ENCODE measurements at regions not wholly inside any gene's neighbourhood (a gene's known extent, or its start where the extent isn't known, plus 50 kb on each side); places are given as distances from the start of the nearest gene placed in this dataset.

DNA sequence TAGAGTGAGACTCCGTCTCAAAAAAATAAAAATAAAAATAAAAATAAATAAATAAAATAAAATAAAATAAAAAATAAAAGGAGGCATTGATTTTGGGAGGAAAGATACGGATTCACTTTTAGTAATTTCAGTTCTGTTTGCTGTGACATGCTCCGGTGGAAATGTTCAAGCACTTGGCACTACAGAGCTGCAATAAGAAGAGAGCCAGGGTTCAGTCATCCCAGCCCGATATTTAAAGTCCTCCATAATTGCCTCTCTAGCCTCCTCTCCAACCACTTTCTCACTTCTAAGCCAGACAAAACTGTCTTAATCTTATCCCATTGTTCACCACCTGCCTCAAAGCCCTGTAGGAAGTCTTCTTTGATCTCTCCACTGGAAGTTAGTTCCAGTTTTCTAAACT, 55.0 kb upstream of the MACF1 start:
- TF ChIP-seq SPI1 (IDR thresholded peaks at IDR 0.05; ENCODE audit: borderline replicate concordance, low read depth): no peak
- no peak for TF ChIP-seq POLR2AphosphoS5 (IDR thresholded peaks at IDR 0.05; ENCODE audit: low read depth)
- no peak for TF ChIP-seq GABPA (IDR thresholded peaks at IDR 0.05; ENCODE audit: low read depth)
- TF ChIP-seq, protein P1, sequence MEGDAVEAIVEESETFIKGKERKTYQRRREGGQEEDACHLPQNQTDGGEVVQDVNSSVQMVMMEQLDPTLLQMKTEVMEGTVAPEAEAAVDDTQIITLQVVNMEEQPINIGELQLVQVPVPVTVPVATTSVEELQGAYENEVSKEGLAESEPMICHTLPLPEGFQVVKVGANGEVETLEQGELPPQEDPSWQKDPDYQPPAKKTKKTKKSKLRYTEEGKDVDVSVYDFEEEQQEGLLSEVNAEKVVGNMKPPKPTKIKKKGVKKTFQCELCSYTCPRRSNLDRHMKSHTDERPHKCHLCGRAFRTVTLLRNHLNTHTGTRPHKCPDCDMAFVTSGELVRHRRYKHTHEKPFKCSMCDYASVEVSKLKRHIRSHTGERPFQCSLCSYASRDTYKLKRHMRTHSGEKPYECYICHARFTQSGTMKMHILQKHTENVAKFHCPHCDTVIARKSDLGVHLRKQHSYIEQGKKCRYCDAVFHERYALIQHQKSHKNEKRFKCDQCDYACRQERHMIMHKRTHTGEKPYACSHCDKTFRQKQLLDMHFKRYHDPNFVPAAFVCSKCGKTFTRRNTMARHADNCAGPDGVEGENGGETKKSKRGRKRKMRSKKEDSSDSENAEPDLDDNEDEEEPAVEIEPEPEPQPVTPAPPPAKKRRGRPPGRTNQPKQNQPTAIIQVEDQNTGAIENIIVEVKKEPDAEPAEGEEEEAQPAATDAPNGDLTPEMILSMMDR (IDR thresholded peaks at IDR 0.05; ENCODE audit: insufficient read depth, low read length): no peak
- TF ChIP-seq, protein P2, sequence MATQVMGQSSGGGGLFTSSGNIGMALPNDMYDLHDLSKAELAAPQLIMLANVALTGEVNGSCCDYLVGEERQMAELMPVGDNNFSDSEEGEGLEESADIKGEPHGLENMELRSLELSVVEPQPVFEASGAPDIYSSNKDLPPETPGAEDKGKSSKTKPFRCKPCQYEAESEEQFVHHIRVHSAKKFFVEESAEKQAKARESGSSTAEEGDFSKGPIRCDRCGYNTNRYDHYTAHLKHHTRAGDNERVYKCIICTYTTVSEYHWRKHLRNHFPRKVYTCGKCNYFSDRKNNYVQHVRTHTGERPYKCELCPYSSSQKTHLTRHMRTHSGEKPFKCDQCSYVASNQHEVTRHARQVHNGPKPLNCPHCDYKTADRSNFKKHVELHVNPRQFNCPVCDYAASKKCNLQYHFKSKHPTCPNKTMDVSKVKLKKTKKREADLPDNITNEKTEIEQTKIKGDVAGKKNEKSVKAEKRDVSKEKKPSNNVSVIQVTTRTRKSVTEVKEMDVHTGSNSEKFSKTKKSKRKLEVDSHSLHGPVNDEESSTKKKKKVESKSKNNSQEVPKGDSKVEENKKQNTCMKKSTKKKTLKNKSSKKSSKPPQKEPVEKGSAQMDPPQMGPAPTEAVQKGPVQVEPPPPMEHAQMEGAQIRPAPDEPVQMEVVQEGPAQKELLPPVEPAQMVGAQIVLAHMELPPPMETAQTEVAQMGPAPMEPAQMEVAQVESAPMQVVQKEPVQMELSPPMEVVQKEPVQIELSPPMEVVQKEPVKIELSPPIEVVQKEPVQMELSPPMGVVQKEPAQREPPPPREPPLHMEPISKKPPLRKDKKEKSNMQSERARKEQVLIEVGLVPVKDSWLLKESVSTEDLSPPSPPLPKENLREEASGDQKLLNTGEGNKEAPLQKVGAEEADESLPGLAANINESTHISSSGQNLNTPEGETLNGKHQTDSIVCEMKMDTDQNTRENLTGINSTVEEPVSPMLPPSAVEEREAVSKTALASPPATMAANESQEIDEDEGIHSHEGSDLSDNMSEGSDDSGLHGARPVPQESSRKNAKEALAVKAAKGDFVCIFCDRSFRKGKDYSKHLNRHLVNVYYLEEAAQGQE (IDR thresholded peaks at IDR 0.05; ENCODE audit: insufficient replicate concordance, low read depth): no peak
- no peak for DNase-seq (ENCODE audit: low read depth in 1 of 2, low spot score in 1 of 2)
- Histone ChIP-seq H3K4me3 (replicated peaks; ENCODE audit: insufficient read depth, low read length) (no peak overlapping the region), H3K27ac (replicated peaks) (no peak overlapping the region), H3K27me3 (ENCODE audit: insufficient read depth, poor library complexity, severe bottlenecking) (peaks cover 17% of the 10 kb centered on the region)

GRCh38 chr1:39150779-39151178, 53.7 kb upstream of the MACF1 start:
- DNase-seq (ENCODE audit: low read depth in 1 of 2, low spot score in 1 of 2): no peak
- no peak overlapping the region for H3K4me3 ChIP-seq (replicated peaks; ENCODE audit: insufficient read depth, low read length)
- peaks cover 21% of the 10 kb centered on the region for H3K27me3 ChIP-seq (ENCODE audit: insufficient read depth, poor library complexity, severe bottlenecking)
- no peak overlapping the region for H3K27ac ChIP-seq (replicated peaks)
- no peak for TF ChIP-seq GABPA (IDR thresholded peaks at IDR 0.05; ENCODE audit: low read depth)
- TF ChIP-seq, protein P2 (IDR thresholded peaks at IDR 0.05; ENCODE audit: insufficient replicate concordance, low read depth): no peak
- TF ChIP-seq, protein P1 (IDR thresholded peaks at IDR 0.05; ENCODE audit: insufficient read depth, low read length): no peak
- TF ChIP-seq POLR2AphosphoS5 (IDR thresholded peaks at IDR 0.05; ENCODE audit: low read depth): no peak
- no peak for TF ChIP-seq SPI1 (IDR thresholded peaks at IDR 0.05; ENCODE audit: borderline replicate concordance, low read depth)

- TF ChIP-seq GABPA (IDR thresholded peaks at IDR 0.05; ENCODE audit: low read depth) (no peak), POLR2AphosphoS5 (IDR thresholded peaks at IDR 0.05; ENCODE audit: low read depth) (no peak), SPI1 (IDR thresholded peaks at IDR 0.05; ENCODE audit: borderline replicate concordance, low read depth) (no peak)
- TF ChIP-seq, protein P2 (IDR thresholded peaks at IDR 0.05; ENCODE audit: insufficient replicate concordance, low read depth): no peak
- TF ChIP-seq, protein P1 (IDR thresholded peaks at IDR 0.05; ENCODE audit: insufficient read depth, low read length): no peak
- DNase-seq (ENCODE audit: low read depth in 1 of 2, low spot score in 1 of 2): no peak
- Histone ChIP-seq H3K27ac (replicated peaks) (no peak overlapping the region), H3K4me3 (replicated peaks; ENCODE audit: insufficient read depth, low read length) (no peak overlapping the region), H3K27me3 (ENCODE audit: insufficient read depth, poor library complexity, severe bottlenecking) (peaks cover 19% of the 10 kb centered on the region)
These were observed 53.2 kb upstream of the MACF1 start for GRCh38 chr1:39151267-39151666.
